Gastroesophageal sphincter (tissue), 3 donors: ENCODE measurements at regions not wholly inside any gene's neighbourhood (a gene's known extent, or its start where the extent isn't known, plus 50 kb on each side); places are given as distances from the start of the nearest gene placed in this dataset.

ENCODE experiments used
- CTCF ChIP-seq, 4 experiments: fragments of 200-600 bp in 2 of 4; fragments of 450-650 bp in 2 of 4; sonication (generic) in 1 of 4; IDR thresholded peaks; one replicate each; pipeline ENCODE4 v1.5.1; 2017 to 2019; ENCODE audit warnings: antibody characterized with exemption in 4 of 4, mild to moderate bottlenecking in 2 of 4, moderate library complexity in 2 of 4
- POLR2A ChIP-seq, 2 donors: fragments of 450-650 bp; IDR thresholded peaks; one replicate each; pipeline ENCODE4 v1.6.1; 2017; ENCODE audit warnings: antibody characterized with exemption in 2 of 2, mild to moderate bottlenecking in 2 of 2, moderate library complexity in 1 of 2
- POLR2AphosphoS5 ChIP-seq: sonication (generic); formaldehyde crosslinking; IDR thresholded peaks from one replicate; pipeline ENCODE4 v1.6.1; 2017; ENCODE audit warnings: antibody characterized with exemption

DNA sequence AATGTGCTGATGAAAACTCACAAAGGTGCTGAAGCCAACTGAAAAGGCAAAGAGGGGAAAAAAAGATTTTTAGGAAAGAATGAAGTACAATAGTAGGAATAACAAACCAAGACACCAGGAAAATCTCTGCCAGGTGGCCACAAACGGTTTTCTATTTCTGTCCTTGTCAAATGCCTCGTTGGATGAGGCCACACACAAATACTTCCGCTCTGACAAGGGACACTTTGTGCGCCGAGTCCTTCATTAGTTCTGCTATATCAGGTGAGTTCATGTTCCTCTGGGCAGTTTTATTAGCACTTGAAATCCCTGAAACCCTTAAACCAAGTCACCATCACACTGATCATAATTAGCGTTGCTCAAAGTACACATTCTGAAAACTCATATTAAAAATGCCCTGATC lies 373.1 kb downstream of the VPS13C start:
- TF ChIP-seq CTCF (IDR thresholded peaks at IDR 0.05): no peak
- TF ChIP-seq POLR2A (IDR thresholded peaks at IDR 0.05): no peak
- no peak for TF ChIP-seq POLR2AphosphoS5
